Activated CD8-positive, alpha-beta memory T cell treated with anti-CD3 and anti-CD28 coated beads, Interleukin-2, amount 50 U/mL, for 24 hours (primary cell): ENCODE measurements at regions not wholly inside any gene's neighbourhood (a gene's known extent, or its start where the extent isn't known, plus 50 kb on each side); places are given as distances from the start of the nearest gene placed in this dataset.

Experiments
- DNase-seq: peaks from one replicate; pipeline ENCODE4 v3.0.0-alpha.2; 2020; ENCODE audit errors: extremely low read depth

GRCh38 chr9:31067418-31067817 lies 1317.0 kb upstream of the ACO1 start:
- DNase-seq: no peak

GRCh38 chr9:31071606-31072286 lies 1312.7 kb upstream of the ACO1 start:
- DNase-seq: no peak

- no peak for DNase-seq
Observed at GRCh38 chr9:31078175-31078574, 1306.3 kb upstream of the ACO1 start.

- no peak for DNase-seq
Observed at GRCh38 chr9:31084350-31084749, 1300.1 kb upstream of the ACO1 start.

- DNase-seq: no peak
Observed at GRCh38 chr9:31089549-31090221, 1294.8 kb upstream of the ACO1 start.

GRCh38 chr9:31100311-31100710 lies 1284.1 kb upstream of the ACO1 start:
- DNase-seq: no peak

GRCh38 chr9:31103836-31104235 lies 1280.6 kb upstream of the ACO1 start:
- no peak for DNase-seq

GRCh38 chr9:31104249-31104648 lies 1280.2 kb upstream of the ACO1 start:
- no peak for DNase-seq

- no peak for DNase-seq
Observed at GRCh38 chr9:31112491-31112890, 1272.0 kb upstream of the ACO1 start.

- DNase-seq: no peak
Observed at GRCh38 chr9:31114346-31114745, 1270.1 kb upstream of the ACO1 start.

GRCh38 chr9:31119890-31120454 lies 1264.5 kb upstream of the ACO1 start:
- DNase-seq: no peak

- DNase-seq: no peak
Observed at GRCh38 chr9:31124389-31124788, 1260.1 kb upstream of the ACO1 start.

- DNase-seq: no peak
Observed at GRCh38 chr9:31135567-31135966, 1248.9 kb upstream of the ACO1 start.

GRCh38 chr9:31136524-31136923 lies 1247.9 kb upstream of the ACO1 start:
- DNase-seq: no peak

- no peak for DNase-seq
Observed at GRCh38 chr9:31137176-31138160, 1247.0 kb upstream of the ACO1 start.

GRCh38 chr9:31140316-31140715 lies 1244.1 kb upstream of the ACO1 start:
- no peak for DNase-seq

- no peak for DNase-seq
Observed at GRCh38 chr9:31142456-31142855, 1242.0 kb upstream of the ACO1 start.

GRCh38 chr9:31144614-31145013 lies 1239.8 kb upstream of the ACO1 start:
- DNase-seq: no peak

GRCh38 chr9:31146485-31147166 lies 1237.8 kb upstream of the ACO1 start:
- DNase-seq: no peak

GRCh38 chr9:31153250-31153840 lies 1231.1 kb upstream of the ACO1 start:
- no peak for DNase-seq

GRCh38 chr9:31166516-31166915 lies 1217.9 kb upstream of the ACO1 start:
- no peak for DNase-seq
